HEK293T (cell line): ENCODE measurements at regions not wholly inside any gene's neighbourhood (a gene's known extent, or its start where the extent isn't known, plus 50 kb on each side); places are given as distances from the start of the nearest gene placed in this dataset.

Experiments used
- CTBP1 ChIP-seq: fragments of 450-650 bp; IDR thresholded peaks from 2 replicates; pipeline ENCODE4 v1.6.1; 2016; ENCODE audit warnings: borderline replicate concordance
- ELF4 ChIP-seq: fragments of 450-650 bp; IDR thresholded peaks from 2 replicates; pipeline ENCODE4 v1.6.1; 2017; ENCODE audit warnings: antibody characterized with exemption
- FOXK2 ChIP-seq: fragments of 450-650 bp; IDR thresholded peaks from 2 replicates; pipeline ENCODE4 v1.6.1; 2016; ENCODE audit warnings: mild to moderate bottlenecking
- L3MBTL2 ChIP-seq: fragments of 450-650 bp; conservative IDR thresholded peaks from 2 replicates; pipeline ENCODE4 v1.6.1; 2016; ENCODE audit warnings: mild to moderate bottlenecking
- LEF1 ChIP-seq: fragments of 450-650 bp; IDR thresholded peaks from 2 replicates; pipeline ENCODE4 v1.6.1; 2017; ENCODE audit warnings: mild to moderate bottlenecking, borderline replicate concordance
- NFRKB ChIP-seq: fragments of 450-650 bp; IDR thresholded peaks from 2 replicates; pipeline ENCODE4 v1.6.1; 2016; ENCODE audit warnings: mild to moderate bottlenecking, moderate library complexity
- PKNOX1 ChIP-seq: fragments of 450-650 bp; IDR thresholded peaks from 2 replicates; pipeline ENCODE4 v1.6.1; 2016
- SP1 ChIP-seq: fragments of 450-650 bp; IDR thresholded peaks from 2 replicates; pipeline ENCODE4 v1.6.1; 2017
- SUZ12 ChIP-seq: fragments of 450-650 bp; IDR thresholded peaks from 2 replicates; pipeline ENCODE4 v1.6.1; 2016; ENCODE audit warnings: mild to moderate bottlenecking
- TARDBP ChIP-seq: fragments of 450-650 bp; IDR thresholded peaks from 2 replicates; pipeline ENCODE4 v1.6.1; 2016
- ZNF384 ChIP-seq: fragments of 450-650 bp; IDR thresholded peaks from 2 replicates; pipeline ENCODE4 v1.6.1; 2016

GRCh38 chr18:53907921-53908320 is 316.5 kb downstream of the MBD2 start:
- no peak for TF ChIP-seq SUZ12
- TF ChIP-seq CTBP1: no peak
- no peak for TF ChIP-seq LEF1
- TF ChIP-seq NFRKB: no peak
- TF ChIP-seq SP1: no peak
- no peak for TF ChIP-seq PKNOX1
- no peak for TF ChIP-seq ZNF384
- TF ChIP-seq TARDBP: no peak
- TF ChIP-seq L3MBTL2: no peak
- TF ChIP-seq FOXK2: no peak
- TF ChIP-seq ELF4: no peak
